ENCODE measurements at regions not wholly inside any gene's neighbourhood (a gene's known extent, or its start where the extent isn't known, plus 50 kb on each side); places are given as distances from the start of the nearest gene placed in this dataset.
A peak's percentile ranks its signal among the peaks of the same experiment; 100 is the strongest.

GRCh38 chr20:55264703-55265239, 740.5 kb downstream of the CBLN4 start:
- DNase-seq (ENCODE audit: low read depth): peak; percentile 15

GRCh38 chr20:55258559-55258958, 746.8 kb downstream of the CBLN4 start:
- DNase-seq (ENCODE audit: low read depth): no peak

- no peak for DNase-seq (ENCODE audit: low read depth)
Measured at GRCh38 chr20:55255016-55255415, 750.3 kb downstream of the CBLN4 start.

GRCh38 chr20:55253781-55254180, 751.5 kb downstream of the CBLN4 start:
- peak; percentile 56 for DNase-seq (ENCODE audit: low read depth)

- DNase-seq (ENCODE audit: low read depth): no peak
Measured at GRCh38 chr20:55252521-55252920, 752.8 kb downstream of the CBLN4 start.

- no peak for DNase-seq (ENCODE audit: low read depth)
Measured at GRCh38 chr20:55251170-55251569, 754.1 kb downstream of the CBLN4 start.

- DNase-seq (ENCODE audit: low read depth): no peak
Measured at GRCh38 chr20:55242853-55243252, 762.5 kb downstream of the CBLN4 start.

- DNase-seq (ENCODE audit: low read depth): peak; percentile 4
Measured at GRCh38 chr20:55239269-55239668, 763.9 kb downstream of the DOK5 start.

- no peak for DNase-seq (ENCODE audit: low read depth)
Measured at GRCh38 chr20:55232647-55233046, 757.3 kb downstream of the DOK5 start.

- DNase-seq (ENCODE audit: low read depth): no peak
Measured at GRCh38 chr20:55229451-55229850, 754.1 kb downstream of the DOK5 start.

GRCh38 chr20:55216525-55217242, 741.3 kb downstream of the DOK5 start:
- DNase-seq (ENCODE audit: low read depth): peak; percentile 4

GRCh38 chr20:55213653-55214052, 738.3 kb downstream of the DOK5 start:
- DNase-seq (ENCODE audit: low read depth): no peak

GRCh38 chr20:55211481-55211880, 736.1 kb downstream of the DOK5 start:
- DNase-seq (ENCODE audit: low read depth): no peak

- DNase-seq (ENCODE audit: low read depth): no peak
Measured at GRCh38 chr20:55205665-55206064, 730.3 kb downstream of the DOK5 start.

GRCh38 chr20:55200317-55200716, 724.9 kb downstream of the DOK5 start:
- DNase-seq (ENCODE audit: low read depth): no peak

- no peak for DNase-seq (ENCODE audit: low read depth)
Measured at GRCh38 chr20:55194947-55195346, 719.6 kb downstream of the DOK5 start.

GRCh38 chr20:55186228-55186627, 710.8 kb downstream of the DOK5 start:
- no peak for DNase-seq (ENCODE audit: low read depth)

GRCh38 chr20:55175081-55175480, 699.7 kb downstream of the DOK5 start:
- DNase-seq (ENCODE audit: low read depth): peak; percentile 29

GRCh38 chr20:55174635-55175034, 699.2 kb downstream of the DOK5 start:
- peak; percentile 21 for DNase-seq (ENCODE audit: low read depth)

- DNase-seq (ENCODE audit: low read depth): peak; percentile 5
Measured at GRCh38 chr20:55174172-55174571, 698.8 kb downstream of the DOK5 start.

GRCh38 chr20:55173601-55174000, 698.2 kb downstream of the DOK5 start:
- no peak for DNase-seq (ENCODE audit: low read depth)

- DNase-seq (ENCODE audit: low read depth): peak; percentile 13
Measured at GRCh38 chr20:55172310-55173002, 697.1 kb downstream of the DOK5 start.

- no peak for DNase-seq (ENCODE audit: low read depth)
Measured at GRCh38 chr20:55166063-55166462, 690.7 kb downstream of the DOK5 start.
